Urinary bladder (tissue), 3 donors: ENCODE measurements at regions not wholly inside any gene's neighbourhood (a gene's known extent, or its start where the extent isn't known, plus 50 kb on each side); places are given as distances from the start of the nearest gene placed in this dataset.
"Not testable (repeated sequence)": the region's sequence is repeated elsewhere in the genome, so short reads cannot be mapped to it uniquely, and the experiment has no call there.

Experiments used
- DNase-seq: peaks from one replicate; pipeline ENCODE4 v3.0.0-alpha.2; 2015; ENCODE audit errors: extremely low spot score
- H3K27ac ChIP-seq: one replicate; pipeline ENCODE4 v1.5.1; 2013; ENCODE audit warnings: low read depth, mild to moderate bottlenecking, moderate library complexity
- H3K36me3 ChIP-seq: one replicate; pipeline ENCODE4 v1.6.1; 2013; ENCODE audit warnings: mild to moderate bottlenecking, moderate library complexity; ENCODE audit not compliant: insufficient read depth
- H3K4me1 ChIP-seq: one replicate; pipeline ENCODE4 v1.6.1; 2013; ENCODE audit warnings: mild to moderate bottlenecking, moderate library complexity; ENCODE audit not compliant: insufficient read depth
- H3K4me3 ChIP-seq: one replicate; pipeline ENCODE4 v1.5.1; 2013; ENCODE audit warnings: low read depth, low read length
- WGBS: extraction: QIAGEN DNeasy Blood & Tissue Kit; methylation state at CpG from one replicate; pipeline ENCODE4 v1.1.7; 2013; 5-methylcytosine and 5-hydroxymethylcytosine counted together
- donor health status: healthy with polysubstance abuse.
- donor health status: healthy.

DNA sequence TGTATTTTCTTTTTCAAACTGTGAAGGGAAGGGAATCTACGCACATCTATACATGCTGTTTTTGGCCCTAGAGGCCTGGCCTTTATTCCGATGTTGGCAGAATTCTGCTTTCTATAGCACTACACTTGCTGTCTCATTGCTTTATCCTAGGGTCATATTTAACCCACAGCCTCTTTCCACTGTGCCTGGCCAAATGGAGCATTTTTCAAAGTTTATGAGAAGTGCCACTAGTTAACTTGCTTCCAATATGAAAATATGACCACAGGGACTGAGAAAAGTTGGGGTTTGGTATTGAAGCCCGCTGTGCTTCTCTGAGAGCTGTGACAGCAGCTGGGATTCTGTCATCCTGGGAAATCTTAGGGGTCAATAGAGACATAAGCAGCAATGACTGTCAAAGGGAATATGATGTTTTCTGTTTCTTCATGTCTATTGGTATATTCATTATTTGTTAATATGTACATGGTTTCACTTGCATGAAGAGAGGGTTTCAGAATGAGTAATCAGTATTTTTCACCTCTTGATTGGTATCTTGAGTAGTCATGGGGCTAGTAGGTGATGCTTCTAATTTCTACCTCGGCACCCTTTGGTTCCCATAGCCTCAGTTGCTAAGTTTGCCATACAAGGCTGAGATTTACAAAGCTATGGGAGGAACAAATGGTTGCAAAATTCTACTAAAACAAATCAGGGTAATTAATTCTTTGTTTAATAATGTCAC lies 275.8 kb upstream of the RBMS3 start:
- Histone ChIP-seq H3K4me3 (no peak overlapping the region), H3K36me3 (no peaks in the 10 kb centered on the region), H3K4me1 (no peaks in the 10 kb centered on the region), H3K27ac (no peak overlapping the region)
- no peak for DNase-seq
- WGBS, result 95% methylated on average over 4 of the region's 4 CpGs

DNA sequence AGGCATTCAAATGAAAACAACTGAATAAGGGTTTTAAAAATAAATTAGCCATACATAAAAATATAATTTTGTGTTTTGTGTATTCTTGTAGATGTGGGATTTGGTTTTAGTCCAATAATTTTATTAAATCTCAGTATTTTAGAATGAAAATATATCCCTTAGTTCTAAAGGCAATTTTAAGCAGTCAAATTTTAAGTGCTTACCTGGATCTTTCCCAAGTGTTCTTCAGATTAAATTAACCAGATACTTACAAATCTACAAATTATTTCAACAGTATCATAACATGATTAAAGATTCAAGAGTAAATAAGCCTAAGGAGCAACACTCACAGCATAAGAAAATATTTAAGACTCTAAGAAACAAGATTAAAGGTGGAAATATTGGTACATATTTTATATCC lies 275.0 kb upstream of the RBMS3 start:
- Histone ChIP-seq H3K27ac (no peak overlapping the region), H3K4me1 (no peaks in the 10 kb centered on the region), H3K4me3 (no peak overlapping the region), H3K36me3 (no peaks in the 10 kb centered on the region)
- DNase-seq, result no peak

DNA sequence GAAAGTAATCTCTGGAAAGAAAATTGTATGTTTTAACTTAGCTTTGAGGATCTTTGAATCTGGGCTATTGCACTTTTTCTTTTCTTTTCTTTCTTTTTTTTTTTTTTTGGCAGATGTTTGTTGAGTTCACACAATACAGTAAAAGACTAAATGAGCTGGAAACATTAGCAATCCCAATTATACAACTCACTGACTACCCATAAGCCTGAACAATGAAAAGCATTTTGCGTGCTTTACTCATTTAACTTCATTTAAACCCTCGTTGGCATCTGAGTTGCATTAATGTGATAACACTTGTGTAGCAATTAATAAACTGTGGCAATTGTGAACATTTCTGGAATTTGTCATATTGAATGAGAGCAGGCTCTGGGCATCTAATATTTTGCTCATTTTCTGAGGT lies 269.4 kb upstream of the RBMS3 start:
- Histone ChIP-seq H3K4me1 (no peaks in the 10 kb centered on the region), H3K36me3 (no peaks in the 10 kb centered on the region), H3K4me3 (no peak overlapping the region), H3K27ac (no peak overlapping the region)
- no peak for DNase-seq
- WGBS, result 88% methylated on average over 2 of the region's 2 CpGs

DNA sequence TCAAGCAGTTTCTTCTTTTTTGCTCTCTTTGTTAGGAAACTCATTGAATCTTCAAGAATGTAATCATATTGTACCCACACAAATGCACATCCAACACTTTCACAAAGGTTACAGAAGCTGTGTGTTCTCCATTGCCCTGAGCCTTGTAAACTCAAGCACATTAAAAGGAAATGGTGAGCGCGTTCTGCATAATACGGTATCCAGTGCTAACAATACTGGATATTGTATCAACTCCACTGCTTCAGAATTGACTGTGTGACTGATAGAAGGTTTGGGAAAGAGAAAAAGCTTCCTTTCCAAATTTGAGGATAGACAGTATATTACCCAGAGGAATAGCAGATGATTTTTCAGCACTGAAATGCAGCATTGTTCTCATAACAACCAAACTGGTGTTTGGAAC lies 268.9 kb upstream of the RBMS3 start:
- H3K4me1 ChIP-seq, result no peaks in the 10 kb centered on the region
- 88% methylated on average over 3 of the region's 3 CpGs for WGBS
- no peak overlapping the region for H3K27ac ChIP-seq
- H3K4me3 ChIP-seq, result no peak overlapping the region
- no peak for DNase-seq
- H3K36me3 ChIP-seq, result no peaks in the 10 kb centered on the region

DNA sequence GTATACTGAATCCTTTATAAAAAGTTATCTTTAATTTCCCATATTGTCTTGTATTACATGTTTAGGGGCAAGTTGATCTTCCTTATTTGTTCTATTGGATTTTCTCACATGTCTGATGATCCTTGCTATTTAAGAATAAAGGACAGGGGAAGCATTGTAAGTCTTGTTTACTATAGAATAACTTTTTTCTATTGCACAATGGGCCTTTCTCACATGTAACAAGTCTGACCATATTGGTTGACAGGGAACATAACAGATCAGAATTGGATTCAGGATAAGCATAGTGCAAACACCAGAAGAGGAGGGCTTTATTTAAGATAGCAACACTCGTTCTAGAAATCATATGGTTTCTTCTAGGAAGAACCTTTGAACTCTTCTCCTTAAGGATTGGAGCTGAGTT lies 257.9 kb upstream of the RBMS3 start:
- no peaks in the 10 kb centered on the region for H3K4me1 ChIP-seq
- no peaks in the 10 kb centered on the region for H3K36me3 ChIP-seq
- DNase-seq, result no peak
- 60% methylated on average over 1 of the region's 1 CpG for WGBS
- no peak overlapping the region for H3K27ac ChIP-seq
- H3K4me3 ChIP-seq, result no peak overlapping the region

DNA sequence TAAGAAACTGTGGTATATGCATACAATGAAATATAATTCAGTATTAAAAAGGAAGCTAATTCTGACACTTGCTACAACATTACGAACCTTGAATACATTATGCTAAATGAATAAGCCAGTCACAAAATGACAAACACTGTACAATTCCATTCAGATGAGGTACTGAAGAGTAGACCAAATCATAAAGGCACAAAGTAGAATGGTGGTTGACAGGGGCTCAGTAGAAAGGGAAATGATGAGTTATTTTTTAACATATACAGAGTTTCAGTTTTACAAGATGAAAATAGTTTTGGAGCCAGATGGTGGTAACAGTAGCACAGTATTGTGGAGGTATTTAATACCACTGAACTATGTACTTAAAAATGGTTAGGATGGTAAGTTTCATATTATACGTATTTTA lies 254.6 kb upstream of the RBMS3 start:
- no peak for DNase-seq
- H3K27ac ChIP-seq, result no peak overlapping the region
- 86% methylated on average over 2 of the region's 2 CpGs for WGBS
- H3K4me1 ChIP-seq, result no peaks in the 10 kb centered on the region
- H3K4me3 ChIP-seq, result no peak overlapping the region
- no peaks in the 10 kb centered on the region for H3K36me3 ChIP-seq

DNA sequence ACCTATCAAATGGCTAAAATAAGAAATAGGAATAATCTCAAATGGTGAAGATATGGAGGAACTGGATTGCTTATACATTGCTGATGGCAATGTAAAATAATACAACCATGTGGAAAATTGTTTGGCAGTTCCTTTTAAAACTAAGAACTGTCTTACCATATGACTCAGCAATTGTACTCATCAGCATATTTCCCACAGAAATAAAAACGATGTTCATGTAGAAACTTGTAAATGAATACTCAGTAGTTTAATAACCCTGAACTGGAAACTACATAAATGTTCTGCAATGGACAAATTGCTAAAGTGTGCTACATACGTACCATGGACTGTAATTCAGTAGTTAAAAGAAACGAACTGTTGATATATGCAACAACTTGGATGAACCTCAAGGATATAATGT lies 253.9 kb upstream of the RBMS3 start:
- no peak for DNase-seq
- no peaks in the 10 kb centered on the region for H3K4me1 ChIP-seq
- 83% methylated on average over 3 of the region's 3 CpGs for WGBS
- no peak overlapping the region for H3K27ac ChIP-seq
- H3K36me3 ChIP-seq, result no peaks in the 10 kb centered on the region
- H3K4me3 ChIP-seq, result no peak overlapping the region

DNA sequence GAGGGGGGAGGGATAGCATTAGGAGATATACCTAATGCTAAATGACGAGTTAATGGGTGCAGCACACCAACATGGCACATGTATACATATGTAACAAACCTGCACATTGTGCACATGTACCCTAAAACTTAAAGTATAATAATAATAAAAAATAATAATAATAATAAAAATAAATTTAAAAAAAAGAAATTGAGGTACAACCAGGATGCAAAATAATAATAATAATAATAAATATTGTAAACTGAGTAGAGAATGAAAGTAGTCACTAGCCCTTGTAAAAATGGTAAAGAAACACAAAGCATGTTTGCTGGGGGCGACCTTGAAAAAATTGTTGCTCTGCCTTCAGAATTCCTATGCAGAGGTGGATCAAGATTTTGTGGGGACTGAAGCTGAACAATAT lies 249.7 kb upstream of the RBMS3 start:
- not testable (repeated sequence) for H3K4me3 ChIP-seq, H3K4me1 ChIP-seq, DNase-seq, H3K27ac ChIP-seq, H3K36me3 ChIP-seq
- WGBS, result 85% methylated on average over 2 of the region's 2 CpGs

DNA sequence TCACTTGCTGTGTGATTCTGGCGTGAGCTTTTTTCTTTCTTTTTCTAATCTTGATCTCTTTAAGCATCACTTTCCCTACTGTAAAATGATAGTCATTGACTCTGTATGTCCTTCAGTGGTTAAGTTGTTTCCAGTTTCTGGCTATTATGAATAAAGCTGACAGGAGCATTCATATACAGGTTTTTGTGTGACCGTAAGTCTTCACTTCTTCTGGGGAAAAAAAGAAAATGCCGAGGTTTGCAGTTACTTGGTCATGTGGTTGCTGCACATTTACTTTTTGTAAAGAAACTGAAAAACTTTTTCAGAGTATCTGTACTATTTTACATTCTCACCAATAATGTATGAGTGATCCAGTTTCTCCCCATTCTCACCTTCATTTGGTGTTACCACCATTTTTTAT lies 247.4 kb upstream of the RBMS3 start:
- DNase-seq, result no peak
- H3K4me1 ChIP-seq, result no peaks in the 10 kb centered on the region
- H3K4me3 ChIP-seq, result no peak overlapping the region
- 96% methylated on average over 3 of the region's 3 CpGs for WGBS
- H3K27ac ChIP-seq, result no peak overlapping the region
- H3K36me3 ChIP-seq, result no peaks in the 10 kb centered on the region

DNA sequence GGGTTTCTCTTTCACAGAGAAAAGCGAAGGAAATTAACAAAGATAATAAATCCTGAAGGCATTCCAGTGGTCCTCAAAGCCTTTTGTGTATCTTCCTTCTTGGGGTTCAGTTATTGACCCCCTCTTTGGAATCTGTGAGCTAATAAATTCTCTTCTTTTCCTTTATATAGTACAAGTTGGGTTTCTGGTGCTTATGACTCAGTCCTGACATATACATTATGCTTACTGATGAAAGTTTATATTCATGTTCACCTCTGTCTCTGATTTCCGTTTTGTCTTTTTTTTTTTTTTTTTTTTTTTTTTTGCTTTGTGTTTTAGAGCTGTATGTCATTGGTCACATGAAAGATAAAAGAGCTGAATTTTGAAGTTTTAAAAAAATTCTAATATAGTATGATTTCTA lies 230.7 kb upstream of the RBMS3 start:
- H3K4me3 ChIP-seq, result no peak overlapping the region
- H3K36me3 ChIP-seq, result no peaks in the 10 kb centered on the region
- DNase-seq, result no peak
- 74% methylated on average over 2 of the region's 2 CpGs for WGBS
- H3K27ac ChIP-seq, result no peak overlapping the region
- H3K4me1 ChIP-seq, result no peaks in the 10 kb centered on the region

DNA sequence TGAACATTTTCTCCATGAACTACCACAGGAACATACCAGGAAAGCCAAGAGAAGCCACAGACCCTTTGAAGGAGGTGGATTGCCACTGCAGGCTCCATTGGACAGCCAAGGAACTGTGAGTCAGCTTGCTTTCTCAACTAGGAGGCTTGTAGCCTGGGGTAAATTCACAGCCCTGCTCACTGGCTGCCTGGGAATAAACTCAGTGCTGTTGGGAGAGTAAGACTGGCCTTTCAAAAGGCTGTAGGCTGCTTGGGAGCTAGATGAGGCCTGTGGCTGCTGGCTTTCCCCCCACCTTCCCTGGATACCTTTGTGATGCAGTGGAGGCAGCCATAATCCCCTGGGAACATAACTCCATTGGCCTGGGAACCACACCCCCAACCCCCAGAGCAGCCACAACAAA lies 223.5 kb upstream of the RBMS3 start:
- no peaks in the 10 kb centered on the region for H3K36me3 ChIP-seq
- no peak for DNase-seq
- no peak overlapping the region for H3K27ac ChIP-seq
- no peaks in the 10 kb centered on the region for H3K4me1 ChIP-seq
- H3K4me3 ChIP-seq, result no peak overlapping the region

DNA sequence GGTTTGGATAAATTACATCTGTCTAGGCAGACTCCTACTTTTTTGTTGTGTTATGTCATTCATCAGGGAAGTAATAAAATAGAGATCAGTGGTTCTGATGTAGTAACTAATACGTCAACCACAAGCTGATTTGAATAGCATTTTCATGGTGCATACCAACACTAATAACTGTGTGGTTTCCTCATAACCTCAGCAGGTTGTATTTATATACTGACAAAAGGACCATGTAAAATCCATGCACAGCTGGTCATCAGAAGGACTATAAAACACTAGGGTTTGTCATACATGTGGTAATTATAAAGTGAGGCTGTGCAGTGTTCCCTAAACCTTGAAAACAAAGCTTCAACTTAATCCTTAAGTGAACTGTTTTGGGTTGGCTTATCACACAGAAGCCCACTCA lies 216.8 kb upstream of the RBMS3 start:
- 51% methylated on average over 1 of the region's 1 CpG for whole genome bisulfite sequencing
- Histone ChIP-seq H3K4me3 (no peak overlapping the region), H3K36me3 (no peaks in the 10 kb centered on the region), H3K4me1 (no peaks in the 10 kb centered on the region), H3K27ac (no peak overlapping the region)
- DNase-seq, result no peak

DNA sequence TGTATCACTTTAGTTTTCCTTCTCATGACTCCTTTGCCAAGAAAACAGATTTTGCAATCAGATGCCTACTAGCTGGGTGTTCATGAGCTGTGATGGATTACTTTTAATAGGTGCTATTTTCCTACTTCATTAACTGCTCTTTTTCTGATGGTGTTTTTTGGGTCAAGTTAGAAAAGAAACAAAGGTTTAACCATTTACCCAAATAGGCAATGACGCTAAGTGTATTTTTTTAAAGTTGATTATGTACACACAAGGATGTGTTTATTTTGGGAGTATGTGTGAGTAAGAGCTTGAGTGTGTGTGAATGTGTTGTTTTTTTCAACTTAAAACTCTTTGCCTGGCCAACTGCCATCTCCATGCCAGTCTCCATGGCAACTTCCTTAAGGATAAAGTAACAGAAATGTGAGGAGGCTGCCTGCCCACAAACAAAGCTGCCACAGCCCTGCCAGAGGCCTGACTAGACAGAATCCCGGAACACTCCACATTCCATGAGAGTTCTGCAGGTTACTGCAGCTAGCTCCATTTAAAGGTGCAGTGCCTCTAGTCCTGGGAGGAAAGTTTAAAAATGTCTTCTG lies 215.6 kb upstream of the RBMS3 start:
- no peaks in the 10 kb centered on the region for H3K4me1 ChIP-seq
- WGBS, result 23% methylated on average over 2 of the region's 2 CpGs
- no peaks in the 10 kb centered on the region for H3K36me3 ChIP-seq
- DNase-seq, result peak; percentile 75
- no peak overlapping the region for H3K4me3 ChIP-seq
- no peak overlapping the region for H3K27ac ChIP-seq

DNA sequence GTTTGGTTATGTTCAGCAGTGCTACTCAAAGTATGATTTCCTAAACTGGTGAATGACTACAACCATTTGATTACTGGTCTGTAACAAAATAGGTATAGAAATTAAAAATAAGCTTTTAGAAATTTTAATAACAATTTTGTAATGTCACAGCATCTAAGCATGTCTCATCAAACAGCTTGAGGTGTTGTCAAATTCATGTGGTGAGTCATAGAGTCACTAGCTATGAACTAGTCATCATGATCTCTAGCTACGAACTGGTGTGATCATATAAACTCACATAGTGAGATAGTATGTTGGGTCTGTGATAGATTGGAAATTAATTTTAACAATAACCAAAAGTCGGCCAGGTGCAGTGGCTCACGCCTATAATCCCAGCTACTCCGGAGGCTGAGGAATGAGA lies 213.9 kb upstream of the RBMS3 start:
- DNase-seq, result no peak
- H3K4me3 ChIP-seq, result no peak overlapping the region
- no peaks in the 10 kb centered on the region for H3K4me1 ChIP-seq
- 92% methylated on average over 4 of the region's 4 CpGs for WGBS
- no peak overlapping the region for H3K27ac ChIP-seq
- H3K36me3 ChIP-seq, result no peaks in the 10 kb centered on the region
